ENCODE measurements at regions not wholly inside any gene's neighbourhood (a gene's known extent, or its start where the extent isn't known, plus 50 kb on each side); places are given as distances from the start of the nearest gene placed in this dataset.

GRCh38 chr14:101077481-101078074 lies 174.1 kb upstream of the RTL1 start:
- intact Hi-C loops (cut with micrococcal nuclease; ENCODE audit: unreplicated experiment) (no loop called here), in situ Hi-C loops (cut with HindIII; ENCODE audit: extremely low pct_ligation_motif_present, low pct_unique_long_range_greater_than_20kb) (no loop called here)
- no peak for ATAC-seq
- Histone ChIP-seq H3K79me2 (ENCODE audit: insufficient read depth, low read length) (no peaks in the 10 kb centered on the region), H3K9me3 (ENCODE audit: low read length) (no peaks in the 10 kb centered on the region), H3K36me3 (replicated peaks in 1 of 2; ENCODE audit: control insufficient read depth in 1 of 2, insufficient read depth in 2 of 2, low read length in 2 of 2) (no peaks in the 10 kb centered on the region), H4K20me1 (ENCODE audit: insufficient read depth, low read length) (no peaks in the 10 kb centered on the region), H3K27ac (ENCODE audit: extremely low read length, insufficient read depth, low read length) (no peak overlapping the region), H3K4me3 (replicated peaks in 1 of 3; ENCODE audit: insufficient read depth in 1 of 3, low read depth in 2 of 3, low read length in 3 of 3) (no peak overlapping the region), H3K4me2 (ENCODE audit: low read depth, low read length) (no peak overlapping the region), H2AFZ (ENCODE audit: low read length) (no peak overlapping the region), H3K9ac (ENCODE audit: insufficient read depth, low read depth, low read length) (no peak overlapping the region), H3K4me1 (ENCODE audit: insufficient read depth, low read length) (no peaks in the 10 kb centered on the region), H3K27me3 (ENCODE audit: control insufficient read depth in 1 of 2, insufficient read depth in 2 of 2, low read length in 2 of 2) (peaks cover 18 to 71% of the 10 kb centered on the region in 2 experiments)
- ChIA-PET POLR2A (no interaction called here), CTCF (ENCODE audit: low intra/inter-chr PET ratio, low total read pairs) (no interaction called here)
- BruUV-seq (replicated peaks) = no TSS peak
- TF ChIP-seq WIZ (CRISPR knock-in tag; IDR thresholded peaks at IDR 0.05) (no peak), ZIK1 (CRISPR knock-in tag; IDR thresholded peaks at IDR 0.05; ENCODE audit: borderline replicate concordance, low read depth) (no peak)
- TF ChIP-seq, protein P1, sequence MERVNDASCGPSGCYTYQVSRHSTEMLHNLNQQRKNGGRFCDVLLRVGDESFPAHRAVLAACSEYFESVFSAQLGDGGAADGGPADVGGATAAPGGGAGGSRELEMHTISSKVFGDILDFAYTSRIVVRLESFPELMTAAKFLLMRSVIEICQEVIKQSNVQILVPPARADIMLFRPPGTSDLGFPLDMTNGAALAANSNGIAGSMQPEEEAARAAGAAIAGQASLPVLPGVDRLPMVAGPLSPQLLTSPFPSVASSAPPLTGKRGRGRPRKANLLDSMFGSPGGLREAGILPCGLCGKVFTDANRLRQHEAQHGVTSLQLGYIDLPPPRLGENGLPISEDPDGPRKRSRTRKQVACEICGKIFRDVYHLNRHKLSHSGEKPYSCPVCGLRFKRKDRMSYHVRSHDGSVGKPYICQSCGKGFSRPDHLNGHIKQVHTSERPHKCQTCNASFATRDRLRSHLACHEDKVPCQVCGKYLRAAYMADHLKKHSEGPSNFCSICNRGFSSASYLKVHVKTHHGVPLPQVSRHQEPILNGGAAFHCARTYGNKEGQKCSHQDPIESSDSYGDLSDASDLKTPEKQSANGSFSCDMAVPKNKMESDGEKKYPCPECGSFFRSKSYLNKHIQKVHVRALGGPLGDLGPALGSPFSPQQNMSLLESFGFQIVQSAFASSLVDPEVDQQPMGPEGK (CRISPR knock-in tag; IDR thresholded peaks at IDR 0.05) = 0 out of 2 replicates have a peak, but pooled peaks have one; percentile 24
- TF ChIP-seq, protein P2, sequence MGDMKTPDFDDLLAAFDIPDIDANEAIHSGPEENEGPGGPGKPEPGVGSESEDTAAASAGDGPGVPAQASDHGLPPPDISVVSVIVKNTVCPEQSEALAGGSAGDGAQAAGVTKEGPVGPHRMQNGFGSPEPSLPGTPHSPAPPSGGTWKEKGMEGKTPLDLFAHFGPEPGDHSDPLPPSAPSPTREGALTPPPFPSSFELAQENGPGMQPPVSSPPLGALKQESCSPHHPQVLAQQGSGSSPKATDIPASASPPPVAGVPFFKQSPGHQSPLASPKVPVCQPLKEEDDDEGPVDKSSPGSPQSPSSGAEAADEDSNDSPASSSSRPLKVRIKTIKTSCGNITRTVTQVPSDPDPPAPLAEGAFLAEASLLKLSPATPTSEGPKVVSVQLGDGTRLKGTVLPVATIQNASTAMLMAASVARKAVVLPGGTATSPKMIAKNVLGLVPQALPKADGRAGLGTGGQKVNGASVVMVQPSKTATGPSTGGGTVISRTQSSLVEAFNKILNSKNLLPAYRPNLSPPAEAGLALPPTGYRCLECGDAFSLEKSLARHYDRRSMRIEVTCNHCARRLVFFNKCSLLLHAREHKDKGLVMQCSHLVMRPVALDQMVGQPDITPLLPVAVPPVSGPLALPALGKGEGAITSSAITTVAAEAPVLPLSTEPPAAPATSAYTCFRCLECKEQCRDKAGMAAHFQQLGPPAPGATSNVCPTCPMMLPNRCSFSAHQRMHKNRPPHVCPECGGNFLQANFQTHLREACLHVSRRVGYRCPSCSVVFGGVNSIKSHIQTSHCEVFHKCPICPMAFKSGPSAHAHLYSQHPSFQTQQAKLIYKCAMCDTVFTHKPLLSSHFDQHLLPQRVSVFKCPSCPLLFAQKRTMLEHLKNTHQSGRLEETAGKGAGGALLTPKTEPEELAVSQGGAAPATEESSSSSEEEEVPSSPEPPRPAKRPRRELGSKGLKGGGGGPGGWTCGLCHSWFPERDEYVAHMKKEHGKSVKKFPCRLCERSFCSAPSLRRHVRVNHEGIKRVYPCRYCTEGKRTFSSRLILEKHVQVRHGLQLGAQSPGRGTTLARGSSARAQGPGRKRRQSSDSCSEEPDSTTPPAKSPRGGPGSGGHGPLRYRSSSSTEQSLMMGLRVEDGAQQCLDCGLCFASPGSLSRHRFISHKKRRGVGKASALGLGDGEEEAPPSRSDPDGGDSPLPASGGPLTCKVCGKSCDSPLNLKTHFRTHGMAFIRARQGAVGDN (CRISPR knock-in tag; IDR thresholded peaks at IDR 0.05) = peak; percentile 9; the same call in 1 of the 2 replicates
- no peak for FAIRE-seq
- WGBS (ENCODE audit: low lambda C conversion rate) = 10% methylated on average over 19 of the region's 38 CpGs
- DNase-seq (ENCODE audit: low spot score) = no peak
